H1 (cell line): ENCODE measurements at regions not wholly inside any gene's neighbourhood (a gene's known extent, or its start where the extent isn't known, plus 50 kb on each side); places are given as distances from the start of the nearest gene placed in this dataset.

ENCODE experiments used
- CTCF ChIA-PET: fragments of 300-600 bp; sonication (Branson Sonifier 250); formaldehyde crosslinking; loops from one replicate; lab custom pipeline; 2021; ENCODE audit not compliant: partially characterized antibody; lab: Charles Lee
- POLR2A ChIA-PET: fragments of 300-600 bp; sonication (Branson Sonifier 250); formaldehyde crosslinking; loops from one replicate; lab custom pipeline; 2021; ENCODE audit warnings: inconsistent platforms; ENCODE audit not compliant: partially characterized antibody; lab: Charles Lee
- DNase-seq, 2 experiments: peaks; one replicate each; pipeline versions ENCODE4 v3.0.0 to v3.0.0-alpha.2; 2010 to 2022; ENCODE audit warnings: low spot score in 2 of 2, low read depth in 1 of 2, mixed read lengths in 1 of 2
- FAIRE-seq: peaks from 2 replicates; lab custom pipeline; 2011; peaks lifted over from hg19 to GRCh38; lab: Jason Lieb, UNC
- H2AFZ ChIP-seq: 2 replicates; pipeline ENCODE4 v1.8.1; 2012; ENCODE audit warnings: low read length, inconsistent platforms
- H2AK5ac ChIP-seq: 2 replicates; pipeline ENCODE4 v1.6.1; 2013; ENCODE audit warnings: low read depth, low read length
- H2BK120ac ChIP-seq: replicated peaks from 2 replicates; pipeline ENCODE3; 2013; ENCODE audit warnings: low read depth, low read length, inconsistent platforms
- H2BK12ac ChIP-seq: 2 replicates; pipeline ENCODE4 v1.6.1; 2013; ENCODE audit warnings: low read depth, low read length
- H2BK15ac ChIP-seq: 2 replicates; pipeline ENCODE4 v1.6.1; 2013; ENCODE audit warnings: low read length
- H2BK20ac ChIP-seq: 2 replicates; pipeline ENCODE4 v1.6.1; 2013; ENCODE audit warnings: low read length
- H2BK5ac ChIP-seq: 2 replicates; pipeline ENCODE4 v1.6.1; 2013; ENCODE audit warnings: low read depth, low read length
- H3K14ac ChIP-seq: 2 replicates; pipeline ENCODE4 v1.6.1; 2013; ENCODE audit warnings: inconsistent platforms; ENCODE audit not compliant: insufficient read length
- H3K18ac ChIP-seq: 2 replicates; pipeline ENCODE4 v1.6.1; 2013; ENCODE audit warnings: low read length; ENCODE audit errors: extremely low read depth
- H3K23ac ChIP-seq: 2 replicates; pipeline ENCODE4 v1.6.1; 2013; ENCODE audit warnings: inconsistent platforms; ENCODE audit not compliant: insufficient read length
- H3K23me2 ChIP-seq: 2 replicates; pipeline ENCODE4 v1.6.1; 2013; ENCODE audit warnings: low read depth, low read length
- H3K27ac ChIP-seq: 2 replicates; pipeline ENCODE4 v1.6.1; 2011; ENCODE audit warnings: low read depth, low read length, inconsistent platforms
- H3K27me3 ChIP-seq, 4 experiments: replicated peaks in 1 of 4; 1 replicate in 1 of 4; 2 replicates in 3 of 4; pipeline versions ENCODE4 v1.6.1 to v1.8.1; 2011 to 2013; ENCODE audit warnings: low read length in 3 of 4, mild to moderate bottlenecking in 3 of 4, inconsistent platforms in 2 of 4, mixed read lengths in 2 of 4, moderate library complexity in 1 of 4; ENCODE audit not compliant: control insufficient read depth in 3 of 4, insufficient read depth in 3 of 4; ENCODE audit errors: extremely low read depth in 1 of 4
- H3K36me3 ChIP-seq, 4 experiments: 2 replicates each; pipeline versions ENCODE4 v1.6.1 to v1.8.1; 2011 to 2013; ENCODE audit warnings: mild to moderate bottlenecking in 4 of 4, low read length in 3 of 4, moderate library complexity in 2 of 4, control low read depth in 1 of 4, inconsistent platforms in 1 of 4; ENCODE audit not compliant: insufficient read depth in 4 of 4, control insufficient read depth in 2 of 4
- H3K4ac ChIP-seq: replicated peaks from 2 replicates; pipeline ENCODE3; 2013; ENCODE audit warnings: low read length, low read depth, mixed read lengths, inconsistent platforms; ENCODE audit not compliant: insufficient read length
- H3K4me1 ChIP-seq, 4 experiments: replicated peaks in 1 of 4; 1 replicate in 1 of 4; 2 replicates in 3 of 4; pipeline versions ENCODE4 v1.6.1 to v1.8.1; 2011 to 2013; ENCODE audit warnings: low read length in 3 of 4, inconsistent platforms in 2 of 4, mixed read lengths in 1 of 4; ENCODE audit not compliant: insufficient read depth in 4 of 4, control insufficient read depth in 3 of 4
- H3K4me2 ChIP-seq, 2 experiments: 2 replicates each; pipeline versions ENCODE4 v1.6.1 to v1.8.1; 2011 to 2013; ENCODE audit warnings: low read depth in 2 of 2, low read length in 2 of 2, control low read depth in 1 of 2, inconsistent platforms in 1 of 2, mild to moderate bottlenecking in 1 of 2; ENCODE audit not compliant: insufficient read depth in 1 of 2
- H3K4me3 ChIP-seq, 4 experiments: fragments of 200-600, 300-600 bp in 1 of 4; sonication (generic), shearing (Covaris generic), sonication (Bioruptor Twin) in 1 of 4; 2 replicates each; pipeline versions ENCODE4 v1.5.1 to v1.8.1; 2011 to 2016; ENCODE audit warnings: low read length in 4 of 4, low read depth in 3 of 4, control low read depth in 2 of 4, inconsistent platforms in 2 of 4, mild to moderate bottlenecking in 2 of 4, mixed read lengths in 1 of 4, moderate library complexity in 1 of 4; ENCODE audit not compliant: insufficient read depth in 2 of 4; ENCODE audit errors: extremely low read depth in 1 of 4
- H3K56ac ChIP-seq: replicated peaks from 2 replicates; pipeline ENCODE3; 2013; ENCODE audit warnings: low read depth, mild to moderate bottlenecking, mixed read lengths, low read length, inconsistent platforms; ENCODE audit not compliant: insufficient read length
- H3K79me1 ChIP-seq: 2 replicates; pipeline ENCODE4 v1.6.1; 2013; ENCODE audit warnings: low read depth, low read length, control low read depth
- H3K79me2 ChIP-seq, 2 experiments: 2 replicates each; pipeline versions ENCODE4 v1.6.1 to v1.8.1; 2012 to 2013; ENCODE audit warnings: low read length in 2 of 2, mild to moderate bottlenecking in 2 of 2, inconsistent platforms in 1 of 2; ENCODE audit not compliant: insufficient read depth in 2 of 2, control insufficient read depth in 1 of 2
- H3K9ac ChIP-seq, 4 experiments: replicated peaks in 1 of 4; 1 replicate in 1 of 4; 2 replicates in 3 of 4; pipeline versions ENCODE4 v1.6.1 to v1.8.1; 2011 to 2013; ENCODE audit warnings: low read depth in 3 of 4, low read length in 3 of 4, control low read depth in 2 of 4, mild to moderate bottlenecking in 2 of 4, moderate library complexity in 2 of 4, inconsistent platforms in 1 of 4; ENCODE audit errors: extremely low read depth in 1 of 4
- H3K9me3 ChIP-seq, 2 experiments: 2 replicates each; pipeline versions ENCODE4 v1.6.1 to v1.8.1; 2012 to 2013; ENCODE audit warnings: mild to moderate bottlenecking in 2 of 2, moderate library complexity in 2 of 2, control low read depth in 1 of 2, inconsistent platforms in 1 of 2, low read depth in 1 of 2, low read length in 1 of 2, mixed read lengths in 1 of 2; ENCODE audit not compliant: insufficient read depth in 2 of 2
- H4K20me1 ChIP-seq, 2 experiments: replicated peaks in 1 of 2; 2 replicates each; pipeline versions ENCODE3 to v1.8.1; 2011 to 2013; ENCODE audit warnings: inconsistent platforms in 2 of 2, low read length in 2 of 2, mild to moderate bottlenecking in 1 of 2; ENCODE audit not compliant: insufficient read depth in 2 of 2, control insufficient read depth in 1 of 2
- H4K5ac ChIP-seq: 2 replicates; pipeline ENCODE4 v1.6.1; 2013; ENCODE audit warnings: low read length, low read depth, mixed read lengths, inconsistent platforms; ENCODE audit not compliant: insufficient read length
- H4K8ac ChIP-seq: 2 replicates; pipeline ENCODE4 v1.8.0; 2013; ENCODE audit warnings: mild to moderate bottlenecking, moderate library complexity, low read length, inconsistent platforms; ENCODE audit not compliant: insufficient read depth; ENCODE audit errors: extremely low read depth
- H4K91ac ChIP-seq: replicated peaks from 2 replicates; pipeline ENCODE3; 2013; ENCODE audit warnings: low read length, mixed read lengths, inconsistent platforms; ENCODE audit not compliant: insufficient read length
- BCL11A ChIP-seq, 2 experiments: IDR thresholded peaks; one replicate each; pipeline ENCODE4 v1.6.1; 2011; ENCODE audit warnings: low read depth in 2 of 2, low read length in 2 of 2, mild to moderate bottlenecking in 2 of 2
- CBX5 ChIP-seq: fragments of 300-800, 300-1000 bp; sonication (generic); IDR thresholded peaks from 2 replicates; pipeline ENCODE4 v1.7.1; 2016; ENCODE audit warnings: antibody characterized with exemption, low read length, low read depth
- CBX8 ChIP-seq: fragments of 300-800, 300-1000 bp; sonication (generic); IDR thresholded peaks from 2 replicates; pipeline ENCODE4 v1.7.1; 2016; ENCODE audit warnings: low read depth, low read length, borderline replicate concordance
- CHD1 ChIP-seq: IDR thresholded peaks from 2 replicates; pipeline ENCODE4 v1.6.1; 2012; ENCODE audit warnings: low read depth, low read length, improper control_type of control experiment
- EP300 ChIP-seq, 2 experiments: IDR thresholded peaks; 1 replicate in 1 of 2; 2 replicates in 1 of 2; pipeline ENCODE4 v1.6.1; 2011 to 2012; ENCODE audit warnings: low read depth in 2 of 2, low read length in 2 of 2, mild to moderate bottlenecking in 2 of 2, borderline replicate concordance in 1 of 2, inconsistent platforms in 1 of 2, moderate library complexity in 1 of 2
- HDAC2 ChIP-seq, 2 experiments: fragments of 300-600 bp in 1 of 2; sonication (generic) in 1 of 2; IDR thresholded peaks; 2 replicates each; pipeline ENCODE4 v1.6.1; 2011 to 2012; ENCODE audit warnings: low read depth in 2 of 2, low read length in 2 of 2, mild to moderate bottlenecking in 2 of 2, moderate library complexity in 2 of 2, borderline replicate concordance in 1 of 2, inconsistent platforms in 1 of 2
- HDAC6 ChIP-seq: IDR thresholded peaks from one replicate; pipeline ENCODE4 v1.7.1; 2012; ENCODE audit warnings: low read depth, mild to moderate bottlenecking, inconsistent platforms, low read length, moderate library complexity
- JUN ChIP-seq: IDR thresholded peaks from 2 replicates; pipeline ENCODE4 v1.6.1; 2011; ENCODE audit warnings: low read depth, mild to moderate bottlenecking, improper control_type of control experiment, low read length
- RBBP5 ChIP-seq: IDR thresholded peaks from 2 replicates; pipeline ENCODE4 v1.7.1; 2012; ENCODE audit warnings: low read depth, mild to moderate bottlenecking, inconsistent platforms, low read length, moderate library complexity, borderline replicate concordance
- SRF ChIP-seq: IDR thresholded peaks from 2 replicates; pipeline ENCODE4 v1.6.1; 2011; ENCODE audit warnings: mild to moderate bottlenecking, low read depth, low read length, moderate library complexity
- SUZ12 ChIP-seq: fragments of 200-600 bp; sonication (generic); IDR thresholded peaks from 2 replicates; pipeline ENCODE4 v1.6.1; 2012; ENCODE audit warnings: mild to moderate bottlenecking, inconsistent platforms, low read length, moderate library complexity, mixed read lengths
- TAF1 ChIP-seq: IDR thresholded peaks from 2 replicates; pipeline ENCODE4 v1.6.1; 2011; ENCODE audit warnings: mild to moderate bottlenecking, low read depth, low read length
- ZNF274 ChIP-seq: IDR thresholded peaks from 2 replicates; pipeline ENCODE4 v1.7.0; 2012; ENCODE audit warnings: low read length, borderline replicate concordance; ENCODE audit errors: extremely low read depth
- WGBS, 2 experiments: shearing (Covaris generic) in 1 of 2; methylation state at CpG; one replicate each; pipeline versions ENCODE4 v1.1.6 to v1.1.7; 2013 to 2015; ENCODE audit warnings: low lambda C conversion rate in 2 of 2, mixed read lengths in 2 of 2, inconsistent platforms in 1 of 2, low coverage in 1 of 2, missing lambda C conversion rate in 1 of 2; ENCODE audit not compliant: insufficient replicate concordance in 2 of 2, insufficient coverage in 1 of 2, insufficient read length in 1 of 2; ENCODE audit errors: extremely low coverage in 1 of 2, missing lambda C conversion rate in 1 of 2; 5-methylcytosine and 5-hydroxymethylcytosine counted together
- TF ChIP-seq, protein P1 (sequence below): IDR thresholded peaks from 2 replicates; pipeline ENCODE4 v1.6.1; 2011; ENCODE audit warnings: low read length, improper control_type of control experiment

DNA sequence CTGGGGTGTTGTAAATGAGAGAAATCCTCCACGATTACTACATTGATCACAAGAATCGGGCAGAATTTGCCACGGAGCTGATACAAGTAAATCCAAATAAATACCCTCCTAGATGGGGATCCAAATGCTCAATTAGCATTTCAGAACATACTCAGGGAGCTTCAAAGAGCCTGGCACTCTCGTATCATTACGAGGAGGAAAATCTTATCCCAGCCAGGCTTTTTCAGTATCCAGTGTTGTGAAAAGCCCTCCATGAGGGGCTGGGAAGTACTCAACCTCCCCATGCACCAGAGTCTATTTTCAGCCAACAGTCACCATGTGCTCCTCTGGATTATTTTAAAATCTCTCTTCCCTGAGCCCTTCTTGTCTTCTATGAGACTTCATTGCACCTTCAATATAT lies 122.6 kb upstream of the ARRDC4 start:
- Histone ChIP-seq H3K27me3 (no peaks in the 10 kb centered on the region), H4K8ac (no peak overlapping the region), H2BK20ac (no peak overlapping the region), H3K4me1 (no peaks in the 10 kb centered on the region), H2BK5ac (no peak overlapping the region), H3K79me2 (no peaks in the 10 kb centered on the region), H2AK5ac (no peak overlapping the region), H4K20me1 (no peaks in the 10 kb centered on the region), H2AFZ (no peak overlapping the region; the same call in 1 of the 2 replicates), H3K56ac (no peak overlapping the region), H2BK12ac (no peak overlapping the region), H3K9ac (no peak overlapping the region), H3K79me1 (no peaks in the 10 kb centered on the region), H3K23me2 (no peaks in the 10 kb centered on the region; the same call in 1 of the 2 replicates), H3K23ac (no peak overlapping the region), H3K27ac (no peak overlapping the region), H3K4me3 (no peak overlapping the region), H4K5ac (no peak overlapping the region), H3K4ac (no peak overlapping the region), H2BK120ac (no peak overlapping the region), H3K4me2 (no peak overlapping the region), H3K9me3 (no peaks in the 10 kb centered on the region), H3K36me3 (no peaks in the 10 kb centered on the region), H3K14ac (no peak overlapping the region), H4K91ac (no peak overlapping the region), H3K18ac (no peak overlapping the region), H2BK15ac (no peak overlapping the region)
- DNase-seq (no peak), FAIRE-seq (no peak)
- POLR2A ChIA-PET = no interaction called here
- CTCF ChIA-PET = interaction anchor here (0.6 kb wide), 2 partner anchors 57 to 1015 kb away, joined by 3 read pairs; no protein-coding TSS in a partner anchor
- WGBS, 2 experiments = 87% methylated on average over 5 of the region's 5 CpGs; no CpG with 5 or more reads in 1 of the 2 experiments
- TF ChIP-seq EP300 (IDR thresholded peaks at IDR 0.05; ENCODE audit: borderline replicate concordance in 1 of 2, low read depth in 2 of 2, low read length in 2 of 2) = no peak
- TF ChIP-seq ZNF274 = no peak
- no peak for TF ChIP-seq TAF1
- no peak for TF ChIP-seq CHD1
- TF ChIP-seq SRF = no peak
- TF ChIP-seq JUN = no peak
- no peak for TF ChIP-seq RBBP5
- no peak for TF ChIP-seq SUZ12
- TF ChIP-seq CBX5 = no peak
- TF ChIP-seq, protein P1, sequence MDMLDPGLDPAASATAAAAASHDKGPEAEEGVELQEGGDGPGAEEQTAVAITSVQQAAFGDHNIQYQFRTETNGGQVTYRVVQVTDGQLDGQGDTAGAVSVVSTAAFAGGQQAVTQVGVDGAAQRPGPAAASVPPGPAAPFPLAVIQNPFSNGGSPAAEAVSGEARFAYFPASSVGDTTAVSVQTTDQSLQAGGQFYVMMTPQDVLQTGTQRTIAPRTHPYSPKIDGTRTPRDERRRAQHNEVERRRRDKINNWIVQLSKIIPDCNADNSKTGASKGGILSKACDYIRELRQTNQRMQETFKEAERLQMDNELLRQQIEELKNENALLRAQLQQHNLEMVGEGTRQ = no peak
- TF ChIP-seq BCL11A (IDR thresholded peaks at IDR 0.05; ENCODE audit: low read depth in 2 of 2, low read length in 2 of 2) = no peak
- TF ChIP-seq CBX8 = no peak
- no peak for TF ChIP-seq HDAC2 (IDR thresholded peaks at IDR 0.05; ENCODE audit: borderline replicate concordance in 1 of 2, low read depth in 2 of 2, low read length in 2 of 2)
- no peak for TF ChIP-seq HDAC6
